ENCODE measurements at regions not wholly inside any gene's neighbourhood (a gene's known extent, or its start where the extent isn't known, plus 50 kb on each side); places are given as distances from the start of the nearest gene placed in this dataset.

- DNase-seq (ENCODE audit: low spot score), result no peak
Observed at GRCh38 chr22:48672387-48672786, 1155.3 kb downstream of the BRD1 start.

GRCh38 chr22:48670731-48671130, 1156.9 kb downstream of the BRD1 start:
- no peak for DNase-seq (ENCODE audit: low spot score)

- DNase-seq (ENCODE audit: low spot score), result no peak
Observed at GRCh38 chr22:48669986-48670716, 1157.5 kb downstream of the BRD1 start.

GRCh38 chr22:48669226-48669625, 1158.4 kb downstream of the BRD1 start:
- DNase-seq (ENCODE audit: low spot score), result no peak

- no peak for DNase-seq (ENCODE audit: low spot score)
Observed at GRCh38 chr22:48667289-48667688, 1160.4 kb downstream of the BRD1 start.

GRCh38 chr22:48666620-48667019, 1161.1 kb downstream of the BRD1 start:
- no peak for DNase-seq (ENCODE audit: low spot score)

- DNase-seq (ENCODE audit: low spot score), result no peak
Observed at GRCh38 chr22:48665311-48665995, 1162.2 kb downstream of the BRD1 start.

GRCh38 chr22:48664586-48664985, 1163.1 kb downstream of the BRD1 start:
- no peak for DNase-seq (ENCODE audit: low spot score)

GRCh38 chr22:48663297-48663696, 1164.4 kb downstream of the BRD1 start:
- DNase-seq (ENCODE audit: low spot score), result peak; percentile 55

- DNase-seq (ENCODE audit: low spot score), result no peak
Observed at GRCh38 chr22:48662476-48663135, 1165.1 kb downstream of the BRD1 start.

- no peak for DNase-seq (ENCODE audit: low spot score)
Observed at GRCh38 chr22:48661984-48662383, 1165.7 kb downstream of the BRD1 start.

- DNase-seq (ENCODE audit: low spot score), result no peak
Observed at GRCh38 chr22:48660790-48661740, 1166.6 kb downstream of the BRD1 start.

GRCh38 chr22:48660104-48660789, 1167.4 kb downstream of the BRD1 start:
- no peak for DNase-seq (ENCODE audit: low spot score)

- DNase-seq (ENCODE audit: low spot score), result no peak
Observed at GRCh38 chr22:48659404-48659996, 1168.2 kb downstream of the BRD1 start.

- DNase-seq (ENCODE audit: low spot score), result no peak
Observed at GRCh38 chr22:48658871-48659270, 1168.8 kb downstream of the BRD1 start.

- DNase-seq (ENCODE audit: low spot score), result no peak
Observed at GRCh38 chr22:48658246-48658645, 1169.4 kb downstream of the BRD1 start.

- DNase-seq (ENCODE audit: low spot score), result no peak
Observed at GRCh38 chr22:48654492-48654891, 1173.2 kb downstream of the BRD1 start.

GRCh38 chr22:48653929-48654328, 1173.7 kb downstream of the BRD1 start:
- DNase-seq (ENCODE audit: low spot score), result no peak

GRCh38 chr22:48653306-48653705, 1174.4 kb downstream of the BRD1 start:
- no peak for DNase-seq (ENCODE audit: low spot score)

GRCh38 chr22:48652796-48653195, 1174.9 kb downstream of the BRD1 start:
- no peak for DNase-seq (ENCODE audit: low spot score)

Data from HT-29 (cell line).